ENCODE measurements at regions not wholly inside any gene's neighbourhood (a gene's known extent, or its start where the extent isn't known, plus 50 kb on each side); places are given as distances from the start of the nearest gene placed in this dataset.
"Not testable (repeated sequence)": the region's sequence is repeated elsewhere in the genome, so short reads cannot be mapped to it uniquely, and the experiment has no call there.

GRCh38 chr21:6110716-6111343, 4410.6 kb upstream of the TPTE start:
- TF ChIP-seq, protein P1, sequence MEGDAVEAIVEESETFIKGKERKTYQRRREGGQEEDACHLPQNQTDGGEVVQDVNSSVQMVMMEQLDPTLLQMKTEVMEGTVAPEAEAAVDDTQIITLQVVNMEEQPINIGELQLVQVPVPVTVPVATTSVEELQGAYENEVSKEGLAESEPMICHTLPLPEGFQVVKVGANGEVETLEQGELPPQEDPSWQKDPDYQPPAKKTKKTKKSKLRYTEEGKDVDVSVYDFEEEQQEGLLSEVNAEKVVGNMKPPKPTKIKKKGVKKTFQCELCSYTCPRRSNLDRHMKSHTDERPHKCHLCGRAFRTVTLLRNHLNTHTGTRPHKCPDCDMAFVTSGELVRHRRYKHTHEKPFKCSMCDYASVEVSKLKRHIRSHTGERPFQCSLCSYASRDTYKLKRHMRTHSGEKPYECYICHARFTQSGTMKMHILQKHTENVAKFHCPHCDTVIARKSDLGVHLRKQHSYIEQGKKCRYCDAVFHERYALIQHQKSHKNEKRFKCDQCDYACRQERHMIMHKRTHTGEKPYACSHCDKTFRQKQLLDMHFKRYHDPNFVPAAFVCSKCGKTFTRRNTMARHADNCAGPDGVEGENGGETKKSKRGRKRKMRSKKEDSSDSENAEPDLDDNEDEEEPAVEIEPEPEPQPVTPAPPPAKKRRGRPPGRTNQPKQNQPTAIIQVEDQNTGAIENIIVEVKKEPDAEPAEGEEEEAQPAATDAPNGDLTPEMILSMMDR (IDR thresholded peaks at IDR 0.05; ENCODE audit: borderline replicate concordance, extremely low read depth, low read length, poor library complexity, severe bottlenecking) = not testable (repeated sequence)
- not testable (repeated sequence) for TF ChIP-seq EZH2 (IDR thresholded peaks at IDR 0.05; ENCODE audit: borderline replicate concordance, low read depth, low read length, severe bottlenecking)

All from DND-41 (cell line).